ENCODE measurements at regions not wholly inside any gene's neighbourhood (a gene's known extent, or its start where the extent isn't known, plus 50 kb on each side); places are given as distances from the start of the nearest gene placed in this dataset.

GRCh38 chr3:28835249-28835648, 445.6 kb upstream of the RBMS3 start:
- TF ChIP-seq POLR2A (IDR thresholded peaks at IDR 0.05) (no peak), CTCF (IDR thresholded peaks at IDR 0.05 in 4 of 5, conservative IDR thresholded peaks at IDR 0.05 in 1 of 5) (no peak)

All from gastrocnemius medialis (tissue), 4 donors.